ENCODE measurements at regions not wholly inside any gene's neighbourhood (a gene's known extent, or its start where the extent isn't known, plus 50 kb on each side); places are given as distances from the start of the nearest gene placed in this dataset.

DNA sequence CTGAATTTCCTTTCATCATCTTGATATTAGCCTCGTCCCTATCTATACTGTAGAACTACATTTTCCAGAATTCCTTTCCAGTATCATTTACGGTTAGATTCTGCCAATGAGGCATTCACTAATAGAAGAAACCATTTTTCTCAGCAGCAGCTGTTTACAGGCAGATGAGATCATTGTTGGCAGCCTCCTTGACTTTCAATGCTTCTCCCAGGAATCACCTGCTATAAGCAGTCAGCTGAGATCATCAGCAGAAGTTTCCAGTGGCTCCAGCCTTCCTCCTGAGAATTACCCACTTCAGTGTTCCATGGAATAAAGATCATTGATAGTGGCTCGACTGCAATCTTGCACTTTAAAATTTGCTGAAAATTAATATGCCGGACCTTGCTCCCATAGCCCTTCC is 157.3 kb upstream of the TET2 start:
- TF ChIP-seq ARNT (IDR thresholded peaks at IDR 0.05) (no peak), FOXM1 (IDR thresholded peaks at IDR 0.05; ENCODE audit: borderline replicate concordance) (no peak), FOXA1 (IDR thresholded peaks at IDR 0.05) (no peak), BHLHE40 (IDR thresholded peaks at IDR 0.05; ENCODE audit: borderline replicate concordance) (no peak), SP1 (IDR thresholded peaks at IDR 0.05) (no peak), LEF1 (IDR thresholded peaks at IDR 0.05; ENCODE audit: borderline replicate concordance) (no peak), NFRKB (IDR thresholded peaks at IDR 0.05) (no peak), TARDBP (IDR thresholded peaks at IDR 0.05) (no peak)

All from HEK293T (cell line).